ENCODE measurements at regions not wholly inside any gene's neighbourhood (a gene's known extent, or its start where the extent isn't known, plus 50 kb on each side); places are given as distances from the start of the nearest gene placed in this dataset.

- DNase-seq (ENCODE audit: low spot score): no peak
Observed at GRCh38 chr13:108360139-108360538, 90.6 kb downstream of the TNFSF13B start.

GRCh38 chr13:108361769-108362168 lies 92.3 kb downstream of the TNFSF13B start:
- DNase-seq (ENCODE audit: low spot score): no peak

GRCh38 chr13:108363666-108364065 lies 94.1 kb downstream of the TNFSF13B start:
- DNase-seq (ENCODE audit: low spot score): no peak

GRCh38 chr13:108365255-108365654 lies 95.7 kb downstream of the TNFSF13B start:
- no peak for DNase-seq (ENCODE audit: low spot score)

GRCh38 chr13:108368250-108368905 lies 98.9 kb downstream of the TNFSF13B start:
- no peak for DNase-seq (ENCODE audit: low spot score)

- no peak for DNase-seq (ENCODE audit: low spot score)
Observed at GRCh38 chr13:108369412-108369811, 99.9 kb downstream of the TNFSF13B start.

- no peak for DNase-seq (ENCODE audit: low spot score)
Observed at GRCh38 chr13:108375034-108375433, 105.5 kb downstream of the TNFSF13B start.

GRCh38 chr13:108375772-108376171 lies 106.3 kb downstream of the TNFSF13B start:
- no peak for DNase-seq (ENCODE audit: low spot score)

GRCh38 chr13:108376308-108376707 lies 106.8 kb downstream of the TNFSF13B start:
- no peak for DNase-seq (ENCODE audit: low spot score)

- DNase-seq (ENCODE audit: low spot score): no peak
Observed at GRCh38 chr13:108377646-108378206, 108.2 kb downstream of the TNFSF13B start.

- DNase-seq (ENCODE audit: low spot score): no peak
Observed at GRCh38 chr13:108383667-108384066, 114.1 kb downstream of the TNFSF13B start.

- no peak for DNase-seq (ENCODE audit: low spot score)
Observed at GRCh38 chr13:108387156-108387555, 117.6 kb downstream of the TNFSF13B start.

GRCh38 chr13:108402850-108403249 lies 133.3 kb downstream of the TNFSF13B start:
- DNase-seq (ENCODE audit: low spot score): no peak

GRCh38 chr13:108407495-108407894 lies 138.0 kb downstream of the TNFSF13B start:
- DNase-seq (ENCODE audit: low spot score): no peak

- no peak for DNase-seq (ENCODE audit: low spot score)
Observed at GRCh38 chr13:108408672-108409071, 139.2 kb downstream of the TNFSF13B start.

GRCh38 chr13:108409730-108410129 lies 140.2 kb downstream of the TNFSF13B start:
- DNase-seq (ENCODE audit: low spot score): no peak

- DNase-seq (ENCODE audit: low spot score): no peak
Observed at GRCh38 chr13:108419768-108420167, 150.2 kb downstream of the TNFSF13B start.

- no peak for DNase-seq (ENCODE audit: low spot score)
Observed at GRCh38 chr13:108425056-108425455, 155.5 kb downstream of the TNFSF13B start.

- no peak for DNase-seq (ENCODE audit: low spot score)
Observed at GRCh38 chr13:108426893-108427292, 157.4 kb downstream of the TNFSF13B start.

- DNase-seq (ENCODE audit: low spot score): no peak
Observed at GRCh38 chr13:108427355-108427754, 157.8 kb downstream of the TNFSF13B start.

GRCh38 chr13:108428691-108429090 lies 159.2 kb downstream of the TNFSF13B start:
- DNase-seq (ENCODE audit: low spot score): no peak

GRCh38 chr13:108433976-108434755 lies 164.6 kb downstream of the TNFSF13B start:
- DNase-seq (ENCODE audit: low spot score): no peak
